ENCODE measurements at regions not wholly inside any gene's neighbourhood (a gene's known extent, or its start where the extent isn't known, plus 50 kb on each side); places are given as distances from the start of the nearest gene placed in this dataset.
"Not testable (repeated sequence)": the region's sequence is repeated elsewhere in the genome, so short reads cannot be mapped to it uniquely, and the experiment has no call there.

- DNase-seq (ENCODE audit: low read depth): no peak
- no peak overlapping the region for H3K4me3 ChIP-seq (ENCODE audit: low read depth, low read length)
- TF ChIP-seq CTCF (IDR thresholded peaks at IDR 0.05; ENCODE audit: insufficient read depth, low read depth, low read length, missing control alignments): no peak
Measured at GRCh38 chr6:18039481-18039880, 52.0 kb upstream of the KIF13A start.

- not testable (repeated sequence) for H3K4me3 ChIP-seq (ENCODE audit: low read depth, low read length); DNase-seq (ENCODE audit: low read depth)
Measured at GRCh38 chr6:18038235-18038634, 50.8 kb upstream of the KIF13A start.
